HG03575 (cell line): ENCODE measurements at regions not wholly inside any gene's neighbourhood (a gene's known extent, or its start where the extent isn't known, plus 50 kb on each side); places are given as distances from the start of the nearest gene placed in this dataset.

Experiments
- ATAC-seq: cut with Tn5 transposase; IDR thresholded peaks from one replicate; pipeline ENCODE4 v1.9.1; 2021; ENCODE audit not compliant: unreplicated experiment, insufficient number of reproducible peaks, low FRiP score; ENCODE audit errors: extremely low read depth

DNA sequence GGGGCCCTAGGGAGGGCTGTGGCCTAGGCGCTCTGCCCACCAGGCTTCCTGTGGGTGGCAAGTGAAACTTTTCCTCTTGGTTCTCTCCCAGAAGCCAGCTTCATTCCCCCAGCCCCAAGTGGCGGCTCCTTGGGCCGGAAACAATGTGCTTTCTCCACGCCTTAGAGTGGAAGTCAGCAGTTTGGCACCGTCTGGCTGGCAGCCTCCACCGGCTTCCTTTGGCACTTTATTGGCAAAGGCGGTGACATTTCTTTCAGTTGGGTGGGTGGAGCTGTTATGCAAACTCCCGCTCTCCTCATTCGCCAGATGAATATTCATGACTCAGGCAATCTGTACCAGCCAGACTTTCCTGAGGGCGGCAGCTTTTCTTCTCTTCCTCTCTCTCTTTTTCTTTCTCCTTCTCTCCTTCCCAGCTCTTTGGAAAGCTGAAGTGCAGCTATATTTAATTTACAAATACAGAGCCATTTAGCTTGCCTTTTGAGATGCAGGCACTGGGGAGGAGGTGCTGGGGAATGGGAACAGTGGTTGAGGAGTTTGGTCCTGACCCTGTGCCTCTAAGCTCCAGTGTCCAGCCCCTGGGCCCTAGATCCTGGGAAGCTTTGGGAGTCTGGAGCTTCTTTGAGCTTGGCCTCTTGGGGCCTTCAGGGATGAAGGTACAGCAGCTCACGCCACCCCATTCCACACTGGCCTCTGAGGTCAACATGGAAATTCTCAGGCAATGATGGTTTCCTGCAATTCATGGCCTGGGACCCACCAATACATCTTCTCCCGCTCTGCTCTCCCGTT lies 67.8 kb upstream of the POU3F1 start:
- no peak for ATAC-seq

DNA sequence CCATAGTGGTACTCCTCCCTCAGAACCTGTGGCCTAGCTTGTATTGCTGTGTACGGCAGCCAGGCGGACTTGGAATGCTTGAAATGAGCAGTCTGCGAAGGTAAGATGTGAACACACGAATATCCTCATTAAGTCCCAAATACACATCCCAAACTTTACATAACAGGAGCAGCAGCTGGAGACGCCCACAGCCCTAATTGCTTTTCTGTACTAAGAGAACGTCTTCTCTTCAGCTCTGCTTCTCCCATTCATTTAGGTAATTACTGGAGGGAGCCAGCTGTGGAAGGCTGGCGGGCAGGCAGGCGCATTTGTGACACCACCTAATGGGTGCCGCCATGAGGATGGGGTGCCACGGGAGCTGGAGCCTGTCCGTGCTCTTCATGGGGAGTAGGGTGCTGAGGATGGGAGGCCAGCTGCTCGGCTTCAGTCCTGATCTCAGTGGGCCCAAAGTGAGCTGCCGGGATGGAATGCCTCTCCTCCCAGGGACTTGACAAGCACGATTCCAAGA lies 66.6 kb upstream of the POU3F1 start:
- ATAC-seq = no peak

- ATAC-seq = no peak
These were observed 65.0 kb upstream of the POU3F1 start for GRCh38 chr1:38111589-38111988.

GRCh38 chr1:38105267-38105666 lies 58.7 kb upstream of the POU3F1 start:
- no peak for ATAC-seq

DNA sequence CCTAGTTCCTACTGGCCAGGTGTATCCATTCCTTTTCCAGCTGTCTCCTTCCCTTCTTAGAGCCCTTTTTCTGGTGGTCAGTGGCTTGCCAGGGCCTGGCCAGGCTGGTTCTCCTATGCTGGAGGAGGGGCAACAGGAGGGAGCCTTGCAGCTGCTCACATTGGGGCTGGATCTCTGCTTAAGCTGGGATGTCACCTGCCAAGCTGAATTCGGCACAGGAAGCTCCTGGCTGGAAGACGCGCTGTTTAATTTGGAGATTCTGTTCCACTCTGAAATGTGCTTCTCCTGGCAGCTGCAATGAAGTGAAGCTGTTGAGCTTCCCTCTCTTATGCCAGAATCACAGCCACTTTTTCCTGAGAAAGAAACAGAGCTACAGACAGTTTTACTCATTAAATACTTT lies 56.0 kb upstream of the POU3F1 start:
- ATAC-seq = no peak

GRCh38 chr1:38101037-38101785 lies 54.6 kb upstream of the POU3F1 start:
- ATAC-seq = no peak

DNA sequence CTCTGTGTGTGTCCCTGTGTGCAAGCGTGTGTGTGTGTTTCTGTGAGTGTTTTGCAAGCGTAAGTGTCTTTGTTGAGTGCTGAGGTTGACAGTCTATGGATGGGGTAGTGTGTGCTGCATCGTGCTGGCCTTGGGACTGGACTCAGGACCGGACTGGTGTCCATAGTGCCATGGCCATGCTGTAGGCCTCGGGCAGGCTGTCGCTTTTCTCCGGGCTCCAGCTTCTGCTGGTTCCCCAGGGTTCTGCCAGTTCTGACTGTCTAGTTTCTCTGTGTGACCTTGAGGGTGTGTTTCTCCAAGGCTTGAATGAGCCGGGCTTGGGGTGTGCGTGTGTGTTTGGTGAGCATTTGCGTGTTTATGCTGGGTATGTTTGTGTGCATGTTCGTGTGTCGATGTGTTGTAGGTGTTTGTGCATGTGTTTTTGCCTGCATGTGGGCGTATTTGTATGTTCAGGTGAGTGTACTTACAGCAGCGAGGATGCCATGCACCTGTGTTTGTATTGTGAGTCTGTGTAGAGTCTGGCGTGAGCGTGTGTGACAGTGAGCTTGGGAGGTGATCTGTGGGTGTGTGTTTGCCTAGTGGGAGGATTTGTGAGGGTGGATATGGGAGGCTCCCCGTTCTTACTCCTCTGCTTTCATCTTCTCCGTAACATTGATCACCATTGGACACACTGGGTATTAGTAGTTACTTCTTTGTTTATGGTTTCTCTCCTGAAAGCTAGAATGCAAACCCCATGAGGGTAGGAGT lies 51.7 kb upstream of the POU3F1 start:
- no peak for ATAC-seq

- ATAC-seq = no peak
These were observed 50.8 kb upstream of the POU3F1 start for GRCh38 chr1:38097284-38097898.
